GM19023 (cell line): ENCODE measurements at regions not wholly inside any gene's neighbourhood (a gene's known extent, or its start where the extent isn't known, plus 50 kb on each side); places are given as distances from the start of the nearest gene placed in this dataset.

Source experiments
- ATAC-seq: cut with Tn5 transposase; IDR thresholded peaks from one replicate; pipeline ENCODE4 v1.9.1; 2021; ENCODE audit warnings: mild to moderate bottlenecking, moderate library complexity; ENCODE audit not compliant: unreplicated experiment

- no peak for ATAC-seq
These were observed 254.2 kb upstream of the ADAMTS5 start for GRCh38 chr21:27221077-27221476.

DNA sequence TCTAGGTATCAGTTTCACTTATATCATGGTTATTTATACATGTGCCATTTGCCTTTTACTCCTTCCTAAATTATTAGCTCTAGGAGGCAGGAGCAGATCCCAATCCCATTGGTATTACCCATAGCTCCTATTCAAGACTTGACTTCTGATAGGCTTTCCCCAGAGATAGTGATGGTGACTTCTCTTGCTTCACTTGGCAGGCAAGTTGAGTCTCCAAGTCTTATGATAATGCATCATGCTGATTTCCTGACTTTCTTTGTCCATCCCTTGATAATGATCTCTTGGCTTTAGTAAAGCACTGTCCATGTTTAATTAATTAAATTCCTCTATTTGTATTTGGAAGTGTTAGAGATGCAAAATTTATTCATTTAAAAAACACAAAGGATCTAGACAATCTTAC is 253.5 kb upstream of the ADAMTS5 start:
- ATAC-seq, result no peak

DNA sequence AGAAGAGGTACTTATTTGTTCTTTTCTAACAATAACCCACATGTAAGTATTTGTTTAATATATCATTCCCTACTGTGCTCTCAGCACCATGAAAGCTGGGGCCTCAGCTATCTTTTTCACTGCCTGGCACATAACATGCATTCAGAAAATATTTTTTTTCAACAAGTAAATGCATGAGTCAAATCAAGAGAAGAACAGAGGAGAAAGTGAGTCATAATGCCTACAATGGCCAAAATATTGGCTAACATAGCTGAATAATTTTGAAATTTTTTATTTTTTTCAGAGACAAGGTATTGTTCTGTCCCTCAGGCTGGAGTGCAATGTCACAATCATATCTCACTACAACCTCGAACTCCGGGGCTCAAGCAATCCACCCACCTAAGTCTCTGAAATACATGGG is 252.2 kb upstream of the ADAMTS5 start:
- no peak for ATAC-seq

- ATAC-seq, result no peak
These were observed 246.4 kb upstream of the ADAMTS5 start for GRCh38 chr21:27213303-27213702.

DNA sequence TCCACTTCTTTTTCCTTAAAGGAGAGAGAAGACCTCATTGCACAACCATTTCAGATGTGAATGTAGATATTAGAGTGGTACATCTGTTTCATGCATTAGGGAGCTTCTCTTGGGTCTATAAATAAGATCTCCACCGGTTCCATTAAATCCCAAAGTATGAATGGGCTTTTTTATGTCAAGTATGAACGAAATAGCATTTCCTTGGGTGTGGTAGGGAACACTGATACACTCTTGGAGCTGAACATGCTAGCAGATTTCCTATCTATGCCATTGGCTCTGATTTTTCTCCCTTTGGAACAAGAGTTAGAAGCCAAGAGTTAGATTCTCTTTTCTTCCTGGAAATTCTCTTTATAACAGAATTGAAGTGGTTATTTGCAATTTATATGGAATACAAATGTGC is 245.6 kb upstream of the ADAMTS5 start:
- ATAC-seq, result no peak

- no peak for ATAC-seq
These were observed 242.7 kb upstream of the ADAMTS5 start for GRCh38 chr21:27209546-27209945.

- no peak for ATAC-seq
These were observed 239.6 kb upstream of the ADAMTS5 start for GRCh38 chr21:27206368-27206982.

DNA sequence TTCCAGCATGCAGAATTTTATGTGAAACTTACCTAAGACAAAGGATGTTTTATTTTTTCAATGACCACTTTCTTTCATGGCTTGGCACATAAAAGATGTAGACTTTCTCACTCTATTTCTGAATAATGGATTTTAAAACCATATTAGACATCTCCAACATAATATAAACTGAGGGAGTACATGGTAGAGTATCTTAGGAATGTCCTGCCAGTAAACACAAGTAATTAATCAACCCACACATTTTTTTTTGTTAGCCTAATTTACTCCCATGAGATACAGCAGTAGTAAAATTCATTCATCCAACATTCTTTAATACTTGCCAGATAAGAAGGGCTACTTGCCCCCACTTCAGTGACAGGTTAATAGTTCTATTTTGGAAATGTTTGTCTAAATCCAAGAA is 235.4 kb upstream of the ADAMTS5 start:
- no peak for ATAC-seq

DNA sequence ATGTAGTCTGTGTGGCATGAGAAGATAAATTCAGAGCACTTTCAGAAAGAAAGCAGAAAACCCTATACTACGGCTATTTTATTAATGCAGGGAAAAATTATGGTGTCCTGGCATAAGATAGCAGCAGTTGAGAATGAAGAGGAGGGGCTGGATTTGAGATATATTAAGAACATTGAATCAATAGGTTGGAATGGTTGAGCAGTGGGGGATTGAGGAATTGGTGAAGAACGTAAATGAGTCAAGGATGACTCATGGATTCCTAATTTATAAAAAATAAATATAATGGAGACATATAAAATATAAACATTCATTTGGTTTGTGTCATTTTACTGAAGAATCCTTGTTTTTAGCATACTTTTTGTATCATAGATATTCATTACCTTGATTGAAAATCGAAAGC is 234.3 kb upstream of the ADAMTS5 start:
- ATAC-seq, result no peak

DNA sequence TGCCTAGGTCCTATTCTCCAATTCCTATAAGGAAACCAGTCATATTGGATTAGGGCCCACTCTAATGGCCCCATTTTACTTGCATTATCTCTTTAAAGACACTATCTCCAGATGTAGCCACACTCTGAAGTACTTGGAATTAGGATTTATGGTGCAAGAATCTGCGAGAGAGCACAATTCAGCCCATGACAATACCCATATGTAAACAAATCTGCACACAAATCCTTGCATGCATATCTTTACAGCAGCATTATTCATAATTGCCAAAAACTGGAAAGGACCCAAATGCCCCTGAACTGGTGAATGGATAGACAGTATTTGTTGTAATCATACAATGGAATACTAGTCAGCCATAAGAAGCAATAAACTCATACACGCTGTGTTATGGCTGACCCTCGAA is 229.8 kb upstream of the ADAMTS5 start:
- ATAC-seq, result no peak

DNA sequence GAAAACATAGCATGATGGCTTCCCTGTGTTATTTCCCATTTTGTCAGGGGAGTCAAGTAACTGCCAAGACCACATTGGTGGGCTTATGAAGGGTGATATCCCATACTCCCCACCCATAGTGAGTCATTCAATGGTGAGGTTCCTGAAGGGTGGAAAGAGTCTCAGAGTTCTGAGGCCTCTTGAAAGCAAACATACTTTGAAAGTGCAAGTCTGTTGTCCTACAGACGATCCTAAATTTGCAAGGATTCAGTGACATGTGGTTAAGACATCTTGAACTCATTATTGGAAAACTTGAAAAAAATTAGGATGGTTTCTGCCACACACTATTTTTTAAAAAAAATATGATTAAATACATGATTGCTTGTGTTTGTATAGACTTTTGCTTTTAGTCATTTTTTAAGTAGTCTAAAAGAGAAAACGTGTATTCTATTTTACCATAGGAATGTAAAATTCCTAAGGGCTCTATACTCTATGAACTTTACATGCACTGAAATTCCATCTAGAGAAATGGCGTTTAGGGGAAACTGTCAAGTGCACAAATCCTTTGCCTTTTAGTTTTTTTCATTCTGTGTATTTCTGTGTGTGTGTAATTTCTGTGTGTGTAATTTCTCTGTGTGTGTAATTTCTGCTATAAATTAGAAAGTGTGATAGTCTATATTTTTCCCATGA is 225.5 kb upstream of the ADAMTS5 start:
- no peak for ATAC-seq

DNA sequence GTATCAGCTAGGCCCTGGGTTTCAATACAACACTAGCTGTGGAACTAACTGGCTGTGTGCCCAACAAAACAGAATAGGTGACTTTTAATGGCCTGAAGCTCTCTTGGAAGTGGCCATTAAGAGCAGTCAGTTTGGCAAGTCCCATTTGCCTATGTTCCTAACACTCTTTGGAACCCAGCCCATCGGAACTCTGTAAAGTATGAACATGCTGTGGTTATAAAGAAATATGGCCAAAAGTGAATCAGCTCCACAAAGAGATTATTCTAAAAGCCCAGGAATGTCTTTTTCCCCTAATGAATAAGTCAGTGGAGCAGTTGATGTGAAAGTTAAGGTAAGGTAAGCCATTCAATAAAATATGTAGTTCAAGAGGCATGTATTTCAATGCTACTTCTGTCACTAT is 223.7 kb upstream of the ADAMTS5 start:
- no peak for ATAC-seq

GRCh38 chr21:27189870-27190269 is 223.0 kb upstream of the ADAMTS5 start:
- no peak for ATAC-seq

- ATAC-seq, result no peak
These were observed 206.2 kb upstream of the ADAMTS5 start for GRCh38 chr21:27173053-27173452.

DNA sequence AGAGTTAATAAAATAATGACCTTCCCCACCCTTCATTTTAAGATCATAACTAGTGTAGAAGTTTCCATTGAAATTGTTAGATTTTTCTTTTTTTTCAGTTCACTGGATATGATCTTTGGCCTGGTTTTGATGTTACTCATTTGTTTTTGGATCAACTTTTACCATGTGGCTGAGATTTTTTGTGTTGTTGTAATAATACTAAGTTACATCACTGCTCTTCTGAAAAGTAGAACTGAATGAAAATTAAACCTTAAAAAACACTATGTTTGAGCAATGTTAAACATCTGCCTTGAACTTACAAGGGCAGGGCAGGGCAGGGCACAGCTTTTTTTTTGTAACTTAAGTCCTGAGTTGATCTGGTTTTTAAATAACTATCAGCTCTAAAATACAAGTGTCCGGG is 204.8 kb upstream of the ADAMTS5 start:
- no peak for ATAC-seq

GRCh38 chr21:27168084-27168483 is 201.2 kb upstream of the ADAMTS5 start:
- no peak for ATAC-seq

DNA sequence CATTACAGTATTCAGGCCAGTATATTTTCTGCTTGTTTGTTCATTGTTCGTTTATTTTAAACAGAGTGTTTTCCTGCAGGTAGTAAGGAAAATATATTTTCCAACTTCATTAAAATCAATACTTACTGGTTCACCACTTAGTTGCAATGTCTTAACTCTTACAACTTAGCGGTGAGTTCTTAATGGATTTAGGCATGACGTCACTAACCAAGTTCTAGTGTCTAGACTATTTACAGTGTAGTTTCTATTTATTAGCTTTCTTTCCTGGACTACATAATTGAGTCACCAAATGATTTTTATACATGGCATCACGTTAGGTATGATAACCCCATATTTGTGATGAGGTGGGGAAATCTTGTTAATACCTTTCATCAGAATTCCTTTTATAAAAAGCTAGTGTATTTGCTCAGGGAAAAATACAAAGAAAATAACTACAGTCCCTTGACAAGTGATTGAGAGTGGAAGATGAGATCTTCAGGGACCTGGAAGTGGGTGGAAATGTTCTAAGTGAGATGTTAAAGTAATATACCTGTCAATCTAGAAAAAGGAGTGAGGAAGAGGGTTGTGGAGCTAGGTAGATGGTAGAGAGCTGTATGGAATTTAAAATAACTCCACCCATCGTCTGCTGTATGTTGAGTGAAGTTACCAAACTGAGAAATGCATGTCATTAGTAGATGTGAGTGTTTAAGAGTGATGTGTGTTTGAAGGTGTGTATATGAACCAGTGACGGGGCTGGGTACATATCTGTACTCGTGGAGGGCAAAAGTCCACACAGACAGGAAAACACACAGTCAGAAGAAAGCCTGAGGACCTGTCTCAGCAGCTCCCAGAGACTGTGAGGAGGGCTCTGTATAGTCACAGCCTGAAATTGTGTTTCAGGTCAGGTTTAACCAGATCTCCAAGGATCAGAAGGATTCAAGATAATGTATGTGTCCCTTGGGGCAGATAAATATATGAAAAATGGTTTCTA is 197.6 kb upstream of the ADAMTS5 start:
- no peak for ATAC-seq

DNA sequence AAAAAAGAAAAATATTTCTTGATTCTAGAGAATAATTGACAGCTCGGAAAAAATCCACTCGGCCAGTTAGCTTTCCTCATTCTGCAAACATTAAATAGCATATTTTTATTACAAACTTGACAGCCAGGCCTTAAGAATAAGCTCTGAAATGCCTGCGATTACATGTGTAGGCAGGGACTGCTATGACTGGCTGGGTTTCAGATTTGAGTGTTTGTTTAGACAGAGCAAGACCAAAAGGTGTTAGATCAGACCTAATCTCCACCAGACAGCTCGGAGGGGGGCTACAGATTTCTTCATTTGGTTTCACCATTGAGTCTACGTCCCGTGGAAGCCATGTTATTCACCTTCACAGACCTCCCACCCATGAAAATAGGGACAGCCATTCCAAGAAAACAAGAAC is 192.1 kb upstream of the ADAMTS5 start:
- ATAC-seq, result no peak

DNA sequence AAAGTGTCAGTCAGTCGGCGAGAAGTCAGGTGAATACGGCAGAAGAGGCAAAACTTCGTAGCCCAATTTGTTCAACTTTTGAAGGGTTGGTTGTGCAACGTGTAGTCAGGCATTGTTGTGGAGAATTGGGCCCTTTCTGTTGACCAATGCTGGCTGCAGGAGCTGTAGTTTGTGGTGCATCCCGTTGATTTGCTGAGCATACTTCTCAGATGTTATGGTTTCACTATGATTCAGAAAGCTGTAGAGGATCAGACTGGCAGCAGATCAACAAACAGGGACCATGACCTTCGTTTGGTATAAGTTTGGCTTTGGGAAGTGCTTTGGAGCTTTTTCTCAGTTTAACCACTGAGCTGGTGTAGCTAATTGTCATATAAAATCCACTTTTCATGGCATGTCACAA is 190.2 kb upstream of the ADAMTS5 start:
- ATAC-seq, result no peak

GRCh38 chr21:27156666-27157065 is 189.8 kb upstream of the ADAMTS5 start:
- no peak for ATAC-seq

DNA sequence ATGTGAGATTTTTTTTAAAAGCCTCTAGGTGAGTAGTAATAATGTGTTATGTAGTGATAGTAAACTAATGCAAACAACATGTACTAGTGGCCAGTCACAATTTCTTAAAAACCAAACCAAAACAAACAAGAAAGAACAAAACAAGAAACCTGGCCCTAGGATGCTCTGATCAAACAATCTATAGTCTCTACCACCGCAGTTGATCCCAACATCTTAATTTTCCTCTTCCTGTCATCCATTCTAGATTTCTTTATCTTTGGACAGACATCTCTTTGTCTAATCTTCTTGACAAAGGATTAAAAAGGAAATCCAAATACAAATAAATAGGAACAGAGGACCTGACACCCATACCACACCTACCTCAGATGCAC is 188.2 kb upstream of the ADAMTS5 start:
- ATAC-seq, result no peak
